RWPE2 (cell line): ENCODE measurements at regions not wholly inside any gene's neighbourhood (a gene's known extent, or its start where the extent isn't known, plus 50 kb on each side); places are given as distances from the start of the nearest gene placed in this dataset.

ENCODE experiments used
- ATAC-seq: fragments of 200-7000 bp; cut with Tn5 transposase; 3 replicates; pipeline ENCODE4 v1.9.1; 2021; ENCODE audit warnings: low read depth
- DNase-seq: peaks from one replicate; pipeline ENCODE4 v3.0.0-alpha.2; 2020; ENCODE audit warnings: low spot score
- H3K27ac ChIP-seq: fragments of 450-650 bp; 2 replicates; pipeline ENCODE4 v1.5.1; 2017; ENCODE audit warnings: mild to moderate bottlenecking; ENCODE audit not compliant: poor library complexity, severe bottlenecking
- H3K27me3 ChIP-seq: fragments of 250-450 bp; sonication (Bioruptor Pico); 2 replicates; pipeline ENCODE4 v1.5.1; 2021; ENCODE audit warnings: mild to moderate bottlenecking, moderate library complexity; ENCODE audit not compliant: insufficient read depth, poor library complexity, severe bottlenecking
- H3K36me3 ChIP-seq: fragments of 250-450 bp; sonication (Bioruptor Pico); 2 replicates; pipeline ENCODE4 v1.5.1; 2020; ENCODE audit warnings: low read depth, mild to moderate bottlenecking, moderate library complexity
- H3K4me1 ChIP-seq: fragments of 250-450 bp; sonication (Bioruptor Pico); 2 replicates; pipeline ENCODE4 v1.5.1; 2021; ENCODE audit warnings: mild to moderate bottlenecking, moderate library complexity; ENCODE audit not compliant: insufficient read depth, poor library complexity, severe bottlenecking
- H3K4me3 ChIP-seq: fragments of 250-450 bp; sonication (Bioruptor Pico); 2 replicates; pipeline ENCODE4 v1.5.1; 2021; ENCODE audit warnings: mild to moderate bottlenecking, moderate library complexity; ENCODE audit not compliant: severe bottlenecking
- H3K9me3 ChIP-seq: fragments of 250-450 bp; sonication (Bioruptor Pico); 2 replicates; pipeline ENCODE4 v1.5.1; 2021; ENCODE audit warnings: mild to moderate bottlenecking, moderate library complexity; ENCODE audit not compliant: severe bottlenecking
- TF ChIP-seq, protein P1 (sequence below): fragments of 450-650 bp; IDR thresholded peaks from one replicate; pipeline ENCODE4 v1.5.1; 2017; ENCODE audit warnings: mild to moderate bottlenecking, moderate library complexity; ENCODE audit not compliant: poor library complexity, severe bottlenecking

DNA sequence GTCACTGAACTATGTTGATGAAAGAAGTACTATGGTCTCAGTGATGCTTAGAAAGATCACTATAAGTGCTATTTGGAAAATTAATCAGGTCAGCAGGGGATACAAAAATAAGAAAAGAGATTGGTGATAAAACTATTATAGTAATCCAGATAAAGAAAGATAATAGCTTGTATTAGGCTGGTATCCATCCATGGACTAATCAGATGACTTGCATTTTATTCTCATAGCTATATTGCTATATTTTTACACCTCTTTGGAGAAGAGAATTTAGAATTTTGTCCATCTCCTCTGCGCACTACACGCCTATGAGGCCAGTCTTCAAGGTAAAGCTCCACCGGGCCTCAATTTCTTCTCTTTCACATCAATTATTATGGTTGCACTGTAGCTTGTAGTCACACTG is 635.1 kb upstream of the DDX18 start:
- H3K27me3 ChIP-seq, result no peaks in the 10 kb centered on the region
- no peaks in the 10 kb centered on the region for H3K9me3 ChIP-seq
- ATAC-seq (no peak), DNase-seq (no peak)
- TF ChIP-seq, protein P1, sequence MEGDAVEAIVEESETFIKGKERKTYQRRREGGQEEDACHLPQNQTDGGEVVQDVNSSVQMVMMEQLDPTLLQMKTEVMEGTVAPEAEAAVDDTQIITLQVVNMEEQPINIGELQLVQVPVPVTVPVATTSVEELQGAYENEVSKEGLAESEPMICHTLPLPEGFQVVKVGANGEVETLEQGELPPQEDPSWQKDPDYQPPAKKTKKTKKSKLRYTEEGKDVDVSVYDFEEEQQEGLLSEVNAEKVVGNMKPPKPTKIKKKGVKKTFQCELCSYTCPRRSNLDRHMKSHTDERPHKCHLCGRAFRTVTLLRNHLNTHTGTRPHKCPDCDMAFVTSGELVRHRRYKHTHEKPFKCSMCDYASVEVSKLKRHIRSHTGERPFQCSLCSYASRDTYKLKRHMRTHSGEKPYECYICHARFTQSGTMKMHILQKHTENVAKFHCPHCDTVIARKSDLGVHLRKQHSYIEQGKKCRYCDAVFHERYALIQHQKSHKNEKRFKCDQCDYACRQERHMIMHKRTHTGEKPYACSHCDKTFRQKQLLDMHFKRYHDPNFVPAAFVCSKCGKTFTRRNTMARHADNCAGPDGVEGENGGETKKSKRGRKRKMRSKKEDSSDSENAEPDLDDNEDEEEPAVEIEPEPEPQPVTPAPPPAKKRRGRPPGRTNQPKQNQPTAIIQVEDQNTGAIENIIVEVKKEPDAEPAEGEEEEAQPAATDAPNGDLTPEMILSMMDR, result no peak
- H3K36me3 ChIP-seq, result no peaks in the 10 kb centered on the region
- H3K27ac ChIP-seq, result no peak overlapping the region
- H3K4me3 ChIP-seq, result no peak overlapping the region
- H3K4me1 ChIP-seq, result no peaks in the 10 kb centered on the region

DNA sequence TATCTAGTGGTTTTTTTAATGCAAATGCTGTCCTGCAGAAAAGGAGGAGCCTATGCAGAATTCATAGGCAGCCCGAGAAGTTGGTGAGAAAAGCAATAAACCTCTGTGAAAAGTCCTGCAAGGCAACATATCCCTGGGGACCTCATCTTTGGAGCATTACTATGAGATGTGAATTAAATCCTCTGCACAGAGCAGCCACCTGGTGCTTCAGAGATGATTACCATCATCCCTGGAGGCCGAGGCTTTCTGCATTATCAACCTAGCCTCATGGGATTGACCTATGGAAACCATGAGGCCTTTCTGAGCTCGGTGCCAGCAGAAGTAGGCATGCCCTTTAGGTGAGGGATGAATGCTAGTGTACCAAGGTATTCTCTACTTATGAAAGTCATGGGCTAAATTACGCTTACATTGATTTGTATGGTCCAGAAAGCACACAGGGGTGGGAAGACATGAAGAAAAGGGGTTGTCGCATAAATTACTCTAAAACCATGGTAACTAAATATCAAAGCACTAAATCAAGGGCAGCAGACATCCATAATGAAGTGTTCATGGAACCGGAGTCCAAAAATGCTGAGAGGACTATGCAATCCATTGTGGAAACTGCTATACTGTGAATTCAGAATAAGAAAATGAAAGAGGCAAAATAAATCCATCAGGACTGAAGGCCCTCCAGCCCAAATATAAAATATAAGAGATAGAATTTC is 623.5 kb upstream of the DDX18 start:
- no peak for DNase-seq
- Histone ChIP-seq H3K9me3 (no peaks in the 10 kb centered on the region), H3K4me1 (no peaks in the 10 kb centered on the region), H3K27ac (no peak overlapping the region), H3K36me3 (no peaks in the 10 kb centered on the region), H3K4me3 (no peak overlapping the region), H3K27me3 (peaks cover 10% of the 10 kb centered on the region)
- TF ChIP-seq, protein P1, result no peak
- no peak for ATAC-seq

- Histone ChIP-seq H3K36me3 (no peaks in the 10 kb centered on the region), H3K27ac (no peak overlapping the region), H3K4me3 (no peak overlapping the region), H3K9me3 (no peaks in the 10 kb centered on the region), H3K27me3 (no peaks in the 10 kb centered on the region), H3K4me1 (no peaks in the 10 kb centered on the region)
- no peak for DNase-seq
- ATAC-seq, result no peak
- TF ChIP-seq, protein P1, result no peak
These were observed 619.1 kb upstream of the DDX18 start for GRCh38 chr2:117195381-117195780.

DNA sequence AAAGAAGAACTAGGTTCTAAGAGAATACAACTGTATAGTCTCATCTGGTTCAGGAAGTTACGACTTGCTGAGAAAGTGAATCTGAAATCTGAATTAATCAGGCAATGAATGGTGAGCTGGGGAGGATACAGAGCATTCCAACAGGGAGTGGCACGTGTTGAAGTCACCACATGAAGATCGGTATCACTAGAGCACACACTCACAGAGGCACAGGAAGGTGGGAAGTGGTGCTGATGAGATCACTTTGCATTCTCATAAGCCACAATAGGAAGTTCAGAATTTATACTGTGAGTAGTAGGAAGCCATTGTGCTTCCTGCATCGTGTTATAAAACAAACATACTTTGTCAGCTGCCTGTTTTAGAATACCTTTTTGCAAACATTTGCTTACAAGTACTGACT is 615.0 kb upstream of the DDX18 start:
- Histone ChIP-seq H3K4me1 (no peaks in the 10 kb centered on the region), H3K27ac (no peak overlapping the region), H3K4me3 (no peak overlapping the region), H3K27me3 (no peaks in the 10 kb centered on the region), H3K9me3 (no peaks in the 10 kb centered on the region), H3K36me3 (no peaks in the 10 kb centered on the region)
- TF ChIP-seq, protein P1, result no peak
- DNase-seq (no peak), ATAC-seq (no peak)

DNA sequence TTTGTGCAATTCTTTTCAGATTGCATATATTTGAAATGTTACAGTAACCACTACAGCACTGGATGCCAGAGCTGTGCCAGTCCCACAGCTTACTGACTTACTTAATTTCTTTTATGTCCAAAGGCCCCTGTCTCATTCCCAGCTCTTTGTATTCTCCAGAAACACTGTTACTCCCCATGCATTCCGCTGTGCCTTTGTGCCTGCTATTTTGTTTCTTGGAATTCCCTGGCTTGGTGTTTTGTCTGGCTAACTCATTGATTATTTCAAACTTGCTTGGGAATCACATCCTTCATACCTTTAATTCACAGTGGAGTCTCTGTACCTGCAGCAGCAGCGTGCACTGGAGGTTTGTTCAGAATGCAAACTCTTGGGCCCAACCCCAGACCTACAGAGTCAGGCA is 601.9 kb upstream of the DDX18 start:
- no peaks in the 10 kb centered on the region for H3K9me3 ChIP-seq
- ATAC-seq (no peak), DNase-seq (no peak)
- H3K27ac ChIP-seq, result no peak overlapping the region
- TF ChIP-seq, protein P1, result no peak
- no peaks in the 10 kb centered on the region for H3K4me1 ChIP-seq
- H3K27me3 ChIP-seq, result no peaks in the 10 kb centered on the region
- H3K4me3 ChIP-seq, result no peak overlapping the region
- H3K36me3 ChIP-seq, result no peaks in the 10 kb centered on the region
